ENCODE measurements at regions not wholly inside any gene's neighbourhood (a gene's known extent, or its start where the extent isn't known, plus 50 kb on each side); places are given as distances from the start of the nearest gene placed in this dataset.

- no peak for DNase-seq
Measured at GRCh38 chr21:39054066-39054465, 129.2 kb downstream of the PSMG1 start.

GRCh38 chr21:39053126-39053525 lies 130.1 kb downstream of the PSMG1 start:
- no peak for DNase-seq

GRCh38 chr21:39052718-39053117 lies 130.5 kb downstream of the PSMG1 start:
- DNase-seq, result no peak

GRCh38 chr21:39051588-39051949 lies 131.7 kb downstream of the PSMG1 start:
- DNase-seq, result peak in 1 of 4 experiments; percentile 19

GRCh38 chr21:39050841-39051587 lies 132.2 kb downstream of the PSMG1 start:
- no peak for DNase-seq

- DNase-seq, result no peak
Measured at GRCh38 chr21:39048574-39048973, 134.7 kb downstream of the PSMG1 start.

- DNase-seq, result no peak
Measured at GRCh38 chr21:39048064-39048463, 135.2 kb downstream of the PSMG1 start.

- DNase-seq, result no peak
Measured at GRCh38 chr21:39047046-39047445, 136.2 kb downstream of the PSMG1 start.

GRCh38 chr21:39046236-39046916 lies 136.9 kb downstream of the PSMG1 start:
- DNase-seq, result no peak

- no peak for DNase-seq
Measured at GRCh38 chr21:39041816-39042215, 141.4 kb downstream of the PSMG1 start.

GRCh38 chr21:39040494-39041110 lies 142.6 kb downstream of the PSMG1 start:
- DNase-seq, result peak in 2 of 4 experiments; percentile 15 to 20

GRCh38 chr21:39037807-39038405 lies 145.3 kb downstream of the PSMG1 start:
- DNase-seq, result peak in 1 of 4 experiments; percentile 7

GRCh38 chr21:39036581-39036980 lies 146.7 kb downstream of the PSMG1 start:
- DNase-seq, result no peak

GRCh38 chr21:39034590-39035536 lies 148.4 kb downstream of the PSMG1 start:
- DNase-seq, result no peak

- DNase-seq, result no peak
Measured at GRCh38 chr21:39033878-39034589, 149.2 kb downstream of the PSMG1 start.

- no peak for DNase-seq
Measured at GRCh38 chr21:39029900-39030884, 153.1 kb downstream of the PSMG1 start.

- DNase-seq, result no peak
Measured at GRCh38 chr21:39029086-39029755, 154.0 kb downstream of the PSMG1 start.

- no peak for DNase-seq
Measured at GRCh38 chr21:39025198-39025597, 158.1 kb downstream of the PSMG1 start.

- no peak for DNase-seq
Measured at GRCh38 chr21:39024538-39024937, 158.7 kb downstream of the PSMG1 start.

Data from suppressor macrophage (primary cell).